HEK293 (cell line): ENCODE measurements at regions not wholly inside any gene's neighbourhood (a gene's known extent, or its start where the extent isn't known, plus 50 kb on each side); places are given as distances from the start of the nearest gene placed in this dataset.

Source experiments
- BCL11A ChIP-seq: fragments of 450-650 bp; formaldehyde crosslinking; IDR thresholded peaks from 2 replicates; pipeline ENCODE4 v1.5.1; 2016; ENCODE audit warnings: low read depth, missing biosample characterization, missing genetic modification characterization
- HOXC10 ChIP-seq: sonication (generic); formaldehyde crosslinking; IDR thresholded peaks from 2 replicates; pipeline ENCODE4 v1.8.1; 2023; ENCODE audit warnings: mild to moderate bottlenecking, missing genetic modification reagents
- OVOL3 ChIP-seq: fragments of 450-650 bp; formaldehyde crosslinking; IDR thresholded peaks from 2 replicates; pipeline ENCODE4 v1.5.1; 2016; ENCODE audit warnings: missing biosample characterization, missing genetic modification characterization
- PRDM1 ChIP-seq: fragments of 450-650 bp; formaldehyde crosslinking; IDR thresholded peaks from 2 replicates; pipeline ENCODE4; 2016; ENCODE audit warnings: missing biosample characterization, missing genetic modification characterization
- TCF7L2 ChIP-seq: IDR thresholded peaks from 2 replicates; pipeline ENCODE4 v1.6.1; 2011; ENCODE audit warnings: low read depth, mild to moderate bottlenecking, inconsistent platforms, low read length, moderate library complexity, borderline replicate concordance
- ZEB2 ChIP-seq: fragments of 450-650 bp; formaldehyde crosslinking; IDR thresholded peaks from 2 replicates; pipeline ENCODE4 v1.5.1; 2016; ENCODE audit warnings: missing biosample characterization, missing genetic modification characterization
- ZNF114 ChIP-seq: fragments of 450-650 bp; formaldehyde crosslinking; IDR thresholded peaks from 2 replicates; pipeline ENCODE4 v1.5.0; 2017; ENCODE audit warnings: missing biosample characterization, missing genetic modification characterization
- ZNF274 ChIP-seq, 2 experiments: fragments of 200-500 bp in 1 of 2; fragments of 450-650 bp in 1 of 2; sonication (Bioruptor generic) in 1 of 2; formaldehyde crosslinking in 1 of 2; IDR thresholded peaks; 2 replicates each; pipeline versions ENCODE4 v1.5.1 to v1.6.1; 2014 to 2016; ENCODE audit warnings: borderline replicate concordance in 1 of 2, inconsistent platforms in 1 of 2, low read length in 1 of 2, missing biosample characterization in 1 of 2, missing genetic modification characterization in 1 of 2
- TF ChIP-seq, protein P1 (sequence below): fragments of 450-650 bp; formaldehyde crosslinking; IDR thresholded peaks from 2 replicates; pipeline ENCODE4 v1.5.1; 2016; ENCODE audit warnings: missing biosample characterization, missing genetic modification characterization
- TF ChIP-seq, protein P2 (sequence below): fragments of 450-650 bp; formaldehyde crosslinking; IDR thresholded peaks from 2 replicates; pipeline ENCODE4 v1.5.1; 2016; ENCODE audit warnings: missing biosample characterization, missing genetic modification characterization
- TF ChIP-seq, protein P3 (sequence below): fragments of 450-650 bp; formaldehyde crosslinking; conservative IDR thresholded peaks from 2 replicates; pipeline ENCODE4 v1.5.1; 2016; ENCODE audit warnings: low read depth, missing biosample characterization, missing genetic modification characterization
- TF ChIP-seq, protein P4 (sequence below): fragments of 450-650 bp; formaldehyde crosslinking; IDR thresholded peaks from 2 replicates; pipeline ENCODE4 v1.5.1; 2016; ENCODE audit warnings: missing biosample characterization, missing genetic modification characterization
- TF ChIP-seq, protein P5 (sequence below): IDR thresholded peaks from 2 replicates; pipeline ENCODE4 v1.6.1; 2011; ENCODE audit warnings: mild to moderate bottlenecking, low read depth, low read length, borderline replicate concordance
- TF ChIP-seq, protein P6 (sequence below): fragments of 450-650 bp; formaldehyde crosslinking; IDR thresholded peaks from 2 replicates; pipeline ENCODE4 v1.5.1; 2016; ENCODE audit warnings: missing biosample characterization, missing genetic modification characterization

DNA sequence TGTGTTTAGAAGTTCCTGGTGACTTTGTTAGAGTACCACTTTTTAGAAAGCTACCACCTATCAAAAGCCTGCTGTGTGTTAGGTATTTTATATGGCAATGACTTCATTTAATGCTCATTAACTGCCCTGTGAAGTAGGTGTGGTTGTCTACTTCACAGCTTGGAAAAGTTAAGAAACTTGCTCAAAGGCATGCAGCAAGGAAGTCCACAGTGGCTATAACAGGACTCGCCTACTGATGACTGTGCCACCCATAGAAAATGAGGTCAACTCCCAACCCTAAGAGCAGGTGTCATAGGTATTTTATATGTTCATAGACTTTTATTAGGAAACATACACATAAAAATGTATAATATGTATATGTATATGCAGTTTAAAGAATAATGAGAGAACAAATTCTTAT is 125.2 kb upstream of the PAX6 start:
- TF ChIP-seq, protein P1, sequence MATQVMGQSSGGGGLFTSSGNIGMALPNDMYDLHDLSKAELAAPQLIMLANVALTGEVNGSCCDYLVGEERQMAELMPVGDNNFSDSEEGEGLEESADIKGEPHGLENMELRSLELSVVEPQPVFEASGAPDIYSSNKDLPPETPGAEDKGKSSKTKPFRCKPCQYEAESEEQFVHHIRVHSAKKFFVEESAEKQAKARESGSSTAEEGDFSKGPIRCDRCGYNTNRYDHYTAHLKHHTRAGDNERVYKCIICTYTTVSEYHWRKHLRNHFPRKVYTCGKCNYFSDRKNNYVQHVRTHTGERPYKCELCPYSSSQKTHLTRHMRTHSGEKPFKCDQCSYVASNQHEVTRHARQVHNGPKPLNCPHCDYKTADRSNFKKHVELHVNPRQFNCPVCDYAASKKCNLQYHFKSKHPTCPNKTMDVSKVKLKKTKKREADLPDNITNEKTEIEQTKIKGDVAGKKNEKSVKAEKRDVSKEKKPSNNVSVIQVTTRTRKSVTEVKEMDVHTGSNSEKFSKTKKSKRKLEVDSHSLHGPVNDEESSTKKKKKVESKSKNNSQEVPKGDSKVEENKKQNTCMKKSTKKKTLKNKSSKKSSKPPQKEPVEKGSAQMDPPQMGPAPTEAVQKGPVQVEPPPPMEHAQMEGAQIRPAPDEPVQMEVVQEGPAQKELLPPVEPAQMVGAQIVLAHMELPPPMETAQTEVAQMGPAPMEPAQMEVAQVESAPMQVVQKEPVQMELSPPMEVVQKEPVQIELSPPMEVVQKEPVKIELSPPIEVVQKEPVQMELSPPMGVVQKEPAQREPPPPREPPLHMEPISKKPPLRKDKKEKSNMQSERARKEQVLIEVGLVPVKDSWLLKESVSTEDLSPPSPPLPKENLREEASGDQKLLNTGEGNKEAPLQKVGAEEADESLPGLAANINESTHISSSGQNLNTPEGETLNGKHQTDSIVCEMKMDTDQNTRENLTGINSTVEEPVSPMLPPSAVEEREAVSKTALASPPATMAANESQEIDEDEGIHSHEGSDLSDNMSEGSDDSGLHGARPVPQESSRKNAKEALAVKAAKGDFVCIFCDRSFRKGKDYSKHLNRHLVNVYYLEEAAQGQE: no peak
- TF ChIP-seq, protein P2, sequence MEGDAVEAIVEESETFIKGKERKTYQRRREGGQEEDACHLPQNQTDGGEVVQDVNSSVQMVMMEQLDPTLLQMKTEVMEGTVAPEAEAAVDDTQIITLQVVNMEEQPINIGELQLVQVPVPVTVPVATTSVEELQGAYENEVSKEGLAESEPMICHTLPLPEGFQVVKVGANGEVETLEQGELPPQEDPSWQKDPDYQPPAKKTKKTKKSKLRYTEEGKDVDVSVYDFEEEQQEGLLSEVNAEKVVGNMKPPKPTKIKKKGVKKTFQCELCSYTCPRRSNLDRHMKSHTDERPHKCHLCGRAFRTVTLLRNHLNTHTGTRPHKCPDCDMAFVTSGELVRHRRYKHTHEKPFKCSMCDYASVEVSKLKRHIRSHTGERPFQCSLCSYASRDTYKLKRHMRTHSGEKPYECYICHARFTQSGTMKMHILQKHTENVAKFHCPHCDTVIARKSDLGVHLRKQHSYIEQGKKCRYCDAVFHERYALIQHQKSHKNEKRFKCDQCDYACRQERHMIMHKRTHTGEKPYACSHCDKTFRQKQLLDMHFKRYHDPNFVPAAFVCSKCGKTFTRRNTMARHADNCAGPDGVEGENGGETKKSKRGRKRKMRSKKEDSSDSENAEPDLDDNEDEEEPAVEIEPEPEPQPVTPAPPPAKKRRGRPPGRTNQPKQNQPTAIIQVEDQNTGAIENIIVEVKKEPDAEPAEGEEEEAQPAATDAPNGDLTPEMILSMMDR (tag by site-specific recombination): no peak
- TF ChIP-seq TCF7L2 (no peak), ZEB2 (no peak), OVOL3 (tag by site-specific recombination) (no peak), ZNF274 (IDR thresholded peaks at IDR 0.05; ENCODE audit: low read length) (no peak), ZNF274 (tag by site-specific recombination; IDR thresholded peaks at IDR 0.05; ENCODE audit: borderline replicate concordance) (no peak), HOXC10 (CRISPR knock-in tag) (no peak), PRDM1 (no peak), BCL11A (tag by site-specific recombination) (no peak), ZNF114 (tag by site-specific recombination) (no peak)
- TF ChIP-seq, protein P3, sequence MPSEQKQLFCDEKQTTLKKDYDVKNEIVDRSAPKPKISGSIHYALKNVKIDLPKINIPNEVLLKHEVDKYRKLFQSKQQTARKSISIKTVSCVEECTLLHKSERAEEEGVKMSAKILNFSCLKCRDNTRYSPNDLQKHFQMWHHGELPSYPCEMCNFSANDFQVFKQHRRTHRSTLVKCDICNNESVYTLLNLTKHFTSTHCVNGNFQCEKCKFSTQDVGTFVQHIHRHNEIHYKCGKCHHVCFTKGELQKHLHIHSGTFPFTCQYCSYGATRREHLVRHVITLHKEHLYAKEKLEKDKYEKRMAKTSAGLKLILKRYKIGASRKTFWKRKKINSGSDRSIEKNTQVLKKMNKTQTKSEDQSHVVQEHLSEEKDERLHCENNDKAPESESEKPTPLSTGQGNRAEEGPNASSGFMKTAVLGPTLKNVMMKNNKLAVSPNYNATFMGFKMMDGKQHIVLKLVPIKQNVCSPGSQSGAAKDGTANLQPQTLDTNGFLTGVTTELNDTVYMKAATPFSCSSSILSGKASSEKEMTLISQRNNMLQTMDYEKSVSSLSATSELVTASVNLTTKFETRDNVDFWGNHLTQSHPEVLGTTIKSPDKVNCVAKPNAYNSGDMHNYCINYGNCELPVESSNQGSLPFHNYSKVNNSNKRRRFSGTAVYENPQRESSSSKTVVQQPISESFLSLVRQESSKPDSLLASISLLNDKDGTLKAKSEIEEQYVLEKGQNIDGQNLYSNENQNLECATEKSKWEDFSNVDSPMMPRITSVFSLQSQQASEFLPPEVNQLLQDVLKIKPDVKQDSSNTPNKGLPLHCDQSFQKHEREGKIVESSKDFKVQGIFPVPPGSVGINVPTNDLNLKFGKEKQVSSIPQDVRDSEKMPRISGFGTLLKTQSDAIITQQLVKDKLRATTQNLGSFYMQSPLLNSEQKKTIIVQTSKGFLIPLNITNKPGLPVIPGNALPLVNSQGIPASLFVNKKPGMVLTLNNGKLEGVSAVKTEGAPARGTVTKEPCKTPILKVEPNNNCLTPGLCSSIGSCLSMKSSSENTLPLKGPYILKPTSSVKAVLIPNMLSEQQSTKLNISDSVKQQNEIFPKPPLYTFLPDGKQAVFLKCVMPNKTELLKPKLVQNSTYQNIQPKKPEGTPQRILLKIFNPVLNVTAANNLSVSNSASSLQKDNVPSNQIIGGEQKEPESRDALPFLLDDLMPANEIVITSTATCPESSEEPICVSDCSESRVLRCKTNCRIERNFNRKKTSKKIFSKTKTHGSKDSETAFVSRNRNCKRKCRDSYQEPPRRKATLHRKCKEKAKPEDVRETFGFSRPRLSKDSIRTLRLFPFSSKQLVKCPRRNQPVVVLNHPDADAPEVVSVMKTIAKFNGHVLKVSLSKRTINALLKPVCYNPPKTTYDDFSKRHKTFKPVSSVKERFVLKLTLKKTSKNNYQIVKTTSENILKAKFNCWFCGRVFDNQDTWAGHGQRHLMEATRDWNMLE (tag by site-specific recombination): no peak
- TF ChIP-seq, protein P4, sequence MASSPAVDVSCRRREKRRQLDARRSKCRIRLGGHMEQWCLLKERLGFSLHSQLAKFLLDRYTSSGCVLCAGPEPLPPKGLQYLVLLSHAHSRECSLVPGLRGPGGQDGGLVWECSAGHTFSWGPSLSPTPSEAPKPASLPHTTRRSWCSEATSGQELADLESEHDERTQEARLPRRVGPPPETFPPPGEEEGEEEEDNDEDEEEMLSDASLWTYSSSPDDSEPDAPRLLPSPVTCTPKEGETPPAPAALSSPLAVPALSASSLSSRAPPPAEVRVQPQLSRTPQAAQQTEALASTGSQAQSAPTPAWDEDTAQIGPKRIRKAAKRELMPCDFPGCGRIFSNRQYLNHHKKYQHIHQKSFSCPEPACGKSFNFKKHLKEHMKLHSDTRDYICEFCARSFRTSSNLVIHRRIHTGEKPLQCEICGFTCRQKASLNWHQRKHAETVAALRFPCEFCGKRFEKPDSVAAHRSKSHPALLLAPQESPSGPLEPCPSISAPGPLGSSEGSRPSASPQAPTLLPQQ (tag by site-specific recombination): no peak
- TF ChIP-seq, protein P5, sequence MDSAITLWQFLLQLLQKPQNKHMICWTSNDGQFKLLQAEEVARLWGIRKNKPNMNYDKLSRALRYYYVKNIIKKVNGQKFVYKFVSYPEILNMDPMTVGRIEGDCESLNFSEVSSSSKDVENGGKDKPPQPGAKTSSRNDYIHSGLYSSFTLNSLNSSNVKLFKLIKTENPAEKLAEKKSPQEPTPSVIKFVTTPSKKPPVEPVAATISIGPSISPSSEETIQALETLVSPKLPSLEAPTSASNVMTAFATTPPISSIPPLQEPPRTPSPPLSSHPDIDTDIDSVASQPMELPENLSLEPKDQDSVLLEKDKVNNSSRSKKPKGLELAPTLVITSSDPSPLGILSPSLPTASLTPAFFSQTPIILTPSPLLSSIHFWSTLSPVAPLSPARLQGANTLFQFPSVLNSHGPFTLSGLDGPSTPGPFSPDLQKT: no peak
- TF ChIP-seq, protein P6, sequence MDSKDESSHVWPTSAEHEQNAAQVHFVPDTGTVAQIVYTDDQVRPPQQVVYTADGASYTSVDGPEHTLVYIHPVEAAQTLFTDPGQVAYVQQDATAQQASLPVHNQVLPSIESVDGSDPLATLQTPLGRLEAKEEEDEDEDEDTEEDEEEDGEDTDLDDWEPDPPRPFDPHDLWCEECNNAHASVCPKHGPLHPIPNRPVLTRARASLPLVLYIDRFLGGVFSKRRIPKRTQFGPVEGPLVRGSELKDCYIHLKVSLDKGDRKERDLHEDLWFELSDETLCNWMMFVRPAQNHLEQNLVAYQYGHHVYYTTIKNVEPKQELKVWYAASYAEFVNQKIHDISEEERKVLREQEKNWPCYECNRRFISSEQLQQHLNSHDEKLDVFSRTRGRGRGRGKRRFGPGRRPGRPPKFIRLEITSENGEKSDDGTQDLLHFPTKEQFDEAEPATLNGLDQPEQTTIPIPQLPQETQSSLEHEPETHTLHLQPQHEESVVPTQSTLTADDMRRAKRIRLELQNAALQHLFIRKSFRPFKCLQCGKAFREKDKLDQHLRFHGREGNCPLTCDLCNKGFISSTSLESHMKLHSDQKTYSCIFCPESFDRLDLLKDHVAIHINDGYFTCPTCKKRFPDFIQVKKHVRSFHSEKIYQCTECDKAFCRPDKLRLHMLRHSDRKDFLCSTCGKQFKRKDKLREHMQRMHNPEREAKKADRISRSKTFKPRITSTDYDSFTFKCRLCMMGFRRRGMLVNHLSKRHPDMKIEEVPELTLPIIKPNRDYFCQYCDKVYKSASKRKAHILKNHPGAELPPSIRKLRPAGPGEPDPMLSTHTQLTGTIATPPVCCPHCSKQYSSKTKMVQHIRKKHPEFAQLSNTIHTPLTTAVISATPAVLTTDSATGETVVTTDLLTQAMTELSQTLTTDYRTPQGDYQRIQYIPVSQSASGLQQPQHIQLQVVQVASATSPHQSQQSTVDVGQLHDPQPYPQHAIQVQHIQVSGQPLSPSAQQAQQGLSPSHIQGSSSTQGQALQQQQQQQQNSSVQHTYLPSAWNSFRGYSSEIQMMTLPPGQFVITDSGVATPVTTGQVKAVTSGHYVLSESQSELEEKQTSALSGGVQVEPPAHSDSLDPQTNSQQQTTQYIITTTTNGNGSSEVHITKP (tag by site-specific recombination): no peak
